COR-L47 (cell line): ENCODE measurements at regions not wholly inside any gene's neighbourhood (a gene's known extent, or its start where the extent isn't known, plus 50 kb on each side); places are given as distances from the start of the nearest gene placed in this dataset.
"Not testable (repeated sequence)": the region's sequence is repeated elsewhere in the genome, so short reads cannot be mapped to it uniquely, and the experiment has no call there.

ENCODE experiments used
- DNase-seq: peaks from one replicate; lab custom pipeline; 2025; lab: John Stamatoyannopoulos, UW

- not testable (repeated sequence) for DNase-seq
Observed at GRCh38 chr4:82301390-82301789, 72.4 kb downstream of the HNRNPD start.

DNA sequence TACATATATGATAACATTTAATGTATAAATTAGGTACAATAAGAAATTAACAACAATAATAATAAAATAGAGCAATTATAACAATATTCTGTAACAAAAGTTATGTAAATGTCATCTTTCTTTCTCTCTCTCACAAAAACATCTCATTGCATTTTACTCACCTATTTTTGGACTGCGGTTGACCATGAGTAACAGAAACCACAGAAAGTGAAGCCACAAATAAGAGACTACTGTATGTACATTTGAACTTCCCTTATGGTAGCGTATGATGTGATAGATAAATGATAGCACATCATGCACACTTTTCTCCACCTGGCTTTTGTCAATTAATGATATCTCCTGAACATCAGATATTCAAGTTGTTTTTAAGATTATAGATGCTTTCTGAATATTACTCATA is 80.5 kb downstream of the HNRNPD start:
- DNase-seq: no peak

DNA sequence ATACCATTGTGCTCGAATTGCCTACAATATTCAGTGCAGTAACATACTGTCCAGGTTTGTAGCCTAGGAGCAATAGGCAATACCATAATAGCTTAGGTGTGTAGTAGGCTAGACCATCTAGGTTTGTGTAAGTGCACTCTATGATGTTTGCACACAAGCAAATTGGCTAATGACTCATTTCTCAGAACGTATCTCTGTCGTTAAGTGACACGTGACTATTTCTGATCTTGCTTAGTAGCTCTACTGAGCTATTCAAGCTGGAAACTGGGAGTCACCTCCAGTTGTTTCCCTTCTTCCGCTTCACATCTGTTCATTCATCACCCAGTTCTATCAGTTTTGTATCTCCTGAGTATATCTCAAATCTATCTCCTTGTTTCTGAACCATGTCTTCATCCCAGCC is 86.1 kb downstream of the HNRNPD start:
- DNase-seq: no peak

DNA sequence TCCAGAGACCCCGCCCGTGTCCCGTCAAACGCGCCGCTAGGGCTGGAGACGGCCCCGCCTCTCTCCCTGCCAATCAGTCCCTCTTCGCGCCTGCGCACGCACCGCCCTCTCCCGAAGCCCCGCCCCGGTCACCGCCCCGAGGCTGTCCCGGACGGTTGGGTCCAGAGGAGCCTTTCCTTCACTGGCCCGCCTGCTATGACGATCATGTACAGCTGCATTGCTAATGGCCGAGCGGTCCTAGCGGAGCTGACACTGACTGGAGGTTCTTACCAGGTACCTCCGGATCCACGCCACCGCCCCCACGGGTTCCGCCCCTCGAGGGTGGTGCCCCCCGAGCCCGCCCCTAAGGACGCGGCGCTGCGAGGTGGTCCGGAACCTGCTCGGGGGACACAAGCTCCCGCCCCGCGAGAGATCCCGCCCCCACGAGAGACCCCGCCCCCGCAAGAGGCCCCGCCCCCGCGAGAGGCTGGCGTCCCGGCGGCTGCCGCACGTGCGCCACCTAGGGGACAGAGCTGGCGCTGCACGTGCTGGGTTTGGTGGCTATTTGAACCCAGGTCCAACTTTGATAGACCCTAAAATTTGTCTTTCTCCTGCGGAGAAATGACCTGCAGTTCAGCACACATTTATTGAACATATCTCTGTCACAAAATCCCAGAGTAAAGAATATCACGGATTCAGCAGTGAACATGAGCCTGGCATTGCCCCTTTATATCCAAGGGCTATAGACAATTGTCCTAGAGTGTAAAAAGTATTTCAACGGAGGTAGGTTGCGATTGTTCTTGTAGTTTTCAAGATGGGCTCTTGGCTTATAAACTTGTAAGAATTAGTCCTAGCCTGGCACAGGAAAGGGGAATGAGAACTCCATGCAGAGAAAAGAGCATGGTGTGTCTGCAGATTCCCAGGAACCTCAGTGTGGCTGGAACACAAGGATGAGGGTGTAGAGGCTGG is 88.7 kb downstream of the HNRNPD start:
- peak; percentile 94 for DNase-seq

DNA sequence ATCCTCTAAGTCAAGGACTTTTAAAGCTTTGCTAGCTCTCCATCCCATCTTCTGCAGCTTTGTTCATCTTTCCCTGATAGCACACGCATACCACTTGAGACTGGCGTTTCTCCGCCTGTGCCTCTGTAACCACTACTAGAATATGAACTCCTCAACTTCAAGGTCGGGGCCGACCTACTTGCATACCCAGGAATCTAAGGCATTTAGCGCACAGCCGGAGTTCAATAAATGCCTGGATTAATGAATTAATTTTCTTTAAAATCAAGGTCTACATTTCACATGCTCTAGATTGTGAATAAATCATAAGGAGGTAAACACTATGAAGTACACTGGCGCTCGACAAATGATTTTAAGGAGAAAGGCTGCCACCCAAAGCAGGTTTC is 89.3 kb downstream of the HNRNPD start:
- DNase-seq: no peak

DNA sequence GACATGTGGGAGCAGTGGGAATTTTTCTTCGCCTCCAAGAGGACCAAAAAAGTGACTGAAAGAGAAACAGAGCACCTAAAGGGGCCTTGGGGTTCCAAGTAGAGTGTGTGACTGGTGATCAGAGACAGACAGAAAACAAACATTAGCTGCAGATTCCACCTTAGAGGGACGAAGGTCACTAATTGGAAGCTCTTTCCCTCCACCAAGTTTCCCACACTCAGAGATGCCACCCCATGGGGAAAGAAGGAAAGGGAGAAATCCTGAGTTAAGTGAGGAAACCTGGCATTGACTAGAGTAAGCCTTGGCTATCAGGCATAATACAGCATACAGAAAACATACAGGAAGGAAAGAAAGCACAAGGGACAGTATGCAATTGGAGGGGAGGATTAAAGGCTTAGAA is 90.9 kb downstream of the HNRNPD start:
- no peak for DNase-seq

- not testable (repeated sequence) for DNase-seq
Observed at GRCh38 chr4:82279550-82279949, 94.2 kb downstream of the HNRNPD start.

DNA sequence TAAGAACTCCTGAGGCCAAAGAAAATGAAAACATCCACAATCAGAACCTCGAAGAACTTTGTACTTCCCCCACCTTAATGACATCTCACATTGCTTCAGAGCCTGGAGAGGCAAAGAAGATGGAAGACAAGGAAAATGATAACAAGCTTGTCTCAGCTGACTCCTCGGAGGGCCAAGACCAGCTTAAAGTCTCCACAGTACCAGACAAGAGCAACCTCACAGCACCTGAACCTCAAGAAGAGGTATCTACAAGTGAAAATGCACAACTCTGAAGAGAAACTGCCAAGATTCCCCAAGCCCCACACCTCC is 97.5 kb downstream of the HNRNPD start:
- DNase-seq: no peak

DNA sequence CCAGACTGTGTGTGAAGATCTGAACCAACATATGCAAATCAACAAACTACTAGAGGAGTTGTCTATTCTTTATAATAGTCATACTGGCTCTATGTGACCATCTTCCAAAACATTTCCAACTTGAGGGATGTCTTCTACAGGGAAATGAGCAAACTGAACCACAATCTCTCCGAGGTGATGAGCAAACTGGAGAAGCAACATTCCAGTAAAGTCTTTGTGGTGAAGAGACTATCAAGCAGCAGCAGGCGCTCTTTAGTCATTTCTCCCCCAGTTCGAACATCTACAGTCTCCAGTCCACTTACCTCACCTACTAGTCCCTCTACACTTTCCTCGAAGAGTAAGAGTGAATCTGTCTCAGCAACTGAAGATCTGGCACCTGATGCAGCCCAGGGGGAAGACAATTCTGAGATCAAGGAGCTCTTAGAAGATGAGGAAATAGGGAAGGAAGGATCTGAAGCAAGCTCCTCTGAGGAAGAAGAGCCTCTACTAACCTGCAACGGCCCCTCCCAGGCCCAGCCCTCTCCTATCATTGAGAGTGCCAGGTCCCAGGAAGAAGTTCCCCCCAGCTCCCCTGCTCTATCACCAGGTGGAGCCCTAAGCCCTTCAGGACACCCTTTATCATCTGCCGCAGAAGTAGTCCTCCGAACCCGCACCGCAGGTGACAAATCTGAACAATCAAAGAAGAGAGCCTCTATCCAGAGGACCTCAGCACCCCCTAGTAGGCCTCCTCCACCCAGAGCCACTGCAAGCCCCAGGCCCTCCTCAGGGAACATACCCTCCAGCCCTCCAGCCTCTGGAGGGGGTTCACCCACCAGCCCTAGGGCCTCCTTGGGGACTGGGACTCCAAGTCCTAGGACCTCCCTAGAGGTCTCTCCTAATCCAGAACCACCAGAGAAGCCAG is 98.1 kb downstream of the HNRNPD start:
- DNase-seq: no peak

- not testable (repeated sequence) for DNase-seq
Observed at GRCh38 chr4:82274700-82275099, 99.1 kb downstream of the HNRNPD start.

- not testable (repeated sequence) for DNase-seq
Observed at GRCh38 chr4:82272523-82272922, 101.3 kb downstream of the HNRNPD start.

DNA sequence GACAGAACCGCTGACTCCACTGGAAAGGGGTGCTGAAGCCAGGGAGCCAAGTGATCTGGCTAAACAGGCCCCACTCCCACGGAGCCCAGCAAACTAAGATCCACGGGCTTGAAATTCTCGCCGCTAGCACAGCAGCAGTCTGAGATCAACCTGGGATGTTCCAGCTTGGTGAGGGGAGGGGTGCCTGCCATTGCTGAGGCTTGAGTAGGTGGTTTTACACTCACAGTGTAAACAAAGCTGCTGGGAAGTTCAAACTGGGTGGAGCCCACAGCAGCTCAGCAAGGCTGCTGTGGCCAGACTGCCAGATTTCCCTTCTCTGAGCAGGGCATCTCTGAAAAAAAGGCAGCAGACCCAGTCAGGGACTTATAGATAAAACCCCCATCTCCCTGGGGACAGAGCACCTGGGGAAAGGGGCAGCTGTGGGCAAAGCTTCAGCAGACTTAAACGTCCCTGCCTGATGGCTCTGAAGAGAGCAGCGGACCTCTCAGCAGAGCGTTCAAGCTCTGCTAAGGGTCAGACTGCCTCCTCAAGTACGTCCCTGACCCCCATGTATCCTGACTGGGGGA is 101.8 kb downstream of the HNRNPD start:
- not testable (repeated sequence) for DNase-seq

- no peak for DNase-seq
Observed at GRCh38 chr4:82268826-82269193, 105.0 kb downstream of the HNRNPD start.

- peak; percentile 61 for DNase-seq
Observed at GRCh38 chr4:82268050-82268825, 105.6 kb downstream of the HNRNPD start.

DNA sequence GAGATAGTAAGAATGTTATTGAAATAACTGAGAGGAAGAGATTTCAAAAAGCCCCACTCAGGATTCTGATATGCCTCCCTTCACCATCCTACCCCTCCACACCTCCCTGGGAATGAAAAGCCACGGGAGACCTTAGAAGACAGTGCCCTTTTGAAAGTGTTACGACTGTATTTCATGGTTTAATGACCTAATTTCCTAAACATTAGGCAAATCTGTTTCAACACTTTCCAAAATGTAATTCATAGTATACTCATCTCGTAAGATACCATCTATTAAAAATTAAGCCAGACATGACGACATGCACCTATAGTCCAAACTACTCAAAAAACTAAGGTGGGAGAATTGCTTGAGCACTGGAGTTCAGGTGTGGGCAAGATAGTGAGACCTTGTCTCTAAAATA is 106.3 kb downstream of the HNRNPD start:
- no peak for DNase-seq

- DNase-seq: no peak
Observed at GRCh38 chr4:82266345-82266744, 107.4 kb downstream of the HNRNPD start.

DNA sequence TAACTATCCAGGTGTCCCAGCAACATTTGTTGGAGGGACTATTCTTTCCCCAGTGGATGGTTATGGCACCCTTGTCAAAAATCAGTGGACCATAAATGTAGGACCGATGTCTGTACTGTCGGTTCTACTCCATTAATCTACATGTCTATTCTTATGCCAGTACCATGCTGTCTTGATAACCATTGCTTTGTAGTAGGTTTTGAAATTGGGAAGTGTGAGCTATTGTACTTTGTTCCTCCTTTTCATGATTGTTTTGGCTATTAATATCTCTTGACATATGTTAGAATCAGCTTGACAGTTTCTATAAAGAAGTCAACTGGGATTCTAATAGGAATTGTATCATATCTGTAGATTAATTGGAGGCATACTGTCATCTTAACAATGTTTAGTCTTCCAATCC is 112.7 kb downstream of the HNRNPD start:
- DNase-seq: no peak

DNA sequence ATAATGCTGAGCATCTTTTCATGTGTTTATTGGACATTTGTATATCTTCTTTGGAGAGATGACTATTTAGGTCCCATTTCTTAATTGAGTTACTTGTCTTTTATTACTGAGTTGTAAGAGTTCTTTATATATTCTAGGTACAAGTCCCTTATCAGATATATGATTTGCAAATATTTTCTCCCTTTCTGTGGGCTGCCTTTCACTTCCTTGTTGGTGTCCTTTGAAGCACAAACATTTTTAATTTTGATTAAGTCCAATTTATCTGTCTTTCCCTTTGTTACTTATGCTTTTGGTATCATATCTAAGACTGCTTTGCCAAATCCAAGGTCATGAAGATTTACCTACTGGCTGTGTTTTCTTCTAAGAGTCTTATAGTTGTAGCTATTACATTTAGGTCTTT is 113.2 kb downstream of the HNRNPD start:
- DNase-seq: no peak

DNA sequence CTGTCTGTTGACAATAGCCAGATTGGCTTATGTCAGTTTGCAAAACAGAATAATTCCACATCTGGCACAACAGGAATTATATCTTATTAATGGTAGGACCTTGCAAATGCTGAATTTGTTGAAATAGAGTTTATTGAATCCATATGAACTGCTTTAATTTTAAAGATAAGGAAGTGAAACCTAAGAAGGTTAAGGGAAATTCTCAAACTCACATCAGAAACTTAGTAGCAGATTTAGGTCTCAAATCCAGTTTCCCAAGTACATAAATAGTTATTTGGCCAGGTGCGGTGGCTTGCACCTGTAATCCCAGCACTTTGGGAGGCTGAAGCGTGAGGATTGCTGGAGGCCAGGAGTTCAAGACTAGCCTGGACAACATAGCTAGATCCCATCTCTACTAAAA is 117.1 kb downstream of the HNRNPD start:
- DNase-seq: no peak

GRCh38 chr4:82255657-82256056 is 118.1 kb downstream of the HNRNPD start:
- no peak for DNase-seq

- DNase-seq: no peak
Observed at GRCh38 chr4:82248903-82249632, 124.7 kb downstream of the HNRNPD start.
